HEK293 (cell line): ENCODE measurements at regions not wholly inside any gene's neighbourhood (a gene's known extent, or its start where the extent isn't known, plus 50 kb on each side); places are given as distances from the start of the nearest gene placed in this dataset.

ENCODE experiments used
- BCL11B ChIP-seq: fragments of 450-650 bp; formaldehyde crosslinking; IDR thresholded peaks from 2 replicates; pipeline ENCODE4 v1.5.1; 2016; ENCODE audit warnings: low read depth, missing biosample characterization, missing genetic modification characterization
- BCL6B ChIP-seq: fragments of 450-650 bp; formaldehyde crosslinking; IDR thresholded peaks from 2 replicates; pipeline ENCODE4 v1.5.1; 2017; ENCODE audit warnings: missing biosample characterization, missing genetic modification characterization
- CTCF ChIP-seq: fragments of 450-650 bp; formaldehyde crosslinking; IDR thresholded peaks from 2 replicates; pipeline ENCODE4 v1.5.1; 2016; ENCODE audit warnings: missing biosample characterization, missing genetic modification characterization
- YY1 ChIP-seq: fragments of 450-650 bp; formaldehyde crosslinking; IDR thresholded peaks from 2 replicates; pipeline ENCODE4 v1.5.1; 2018; ENCODE audit warnings: missing biosample characterization, missing genetic modification characterization
- ZNF530 ChIP-seq: fragments of 450-650 bp; formaldehyde crosslinking; IDR thresholded peaks from 2 replicates; pipeline ENCODE4 v1.5.1; 2016; ENCODE audit warnings: low read depth, missing biosample characterization, missing genetic modification characterization
- ZNF610 ChIP-seq: fragments of 450-650 bp; formaldehyde crosslinking; IDR thresholded peaks from 2 replicates; pipeline ENCODE4 v1.5.1; 2016; ENCODE audit warnings: missing biosample characterization, missing genetic modification characterization, borderline replicate concordance
- ZNF704 ChIP-seq: fragments of 450-650 bp; formaldehyde crosslinking; IDR thresholded peaks from 2 replicates; pipeline ENCODE4 v1.5.1; 2016; ENCODE audit warnings: missing biosample characterization, missing genetic modification characterization
- ZNF707 ChIP-seq: fragments of 450-650 bp; formaldehyde crosslinking; IDR thresholded peaks from 2 replicates; pipeline ENCODE4 v1.5.1; 2016; ENCODE audit warnings: missing biosample characterization, missing genetic modification characterization
- ZNF785 ChIP-seq: fragments of 450-650 bp; formaldehyde crosslinking; IDR thresholded peaks from 2 replicates; pipeline ENCODE4 v1.5.1; 2016; ENCODE audit warnings: missing biosample characterization, missing genetic modification characterization

- TF ChIP-seq CTCF (tag by site-specific recombination) (no peak), ZNF530 (no peak), BCL11B (tag by site-specific recombination) (no peak), YY1 (no peak), ZNF785 (tag by site-specific recombination) (no peak), BCL6B (tag by site-specific recombination) (no peak), ZNF704 (tag by site-specific recombination) (no peak), ZNF610 (tag by site-specific recombination) (no peak), ZNF707 (no peak)
Measured at GRCh38 chr14:94924189-94924588, 154.3 kb upstream of the GSC start.
